ENCODE measurements at regions not wholly inside any gene's neighbourhood (a gene's known extent, or its start where the extent isn't known, plus 50 kb on each side); places are given as distances from the start of the nearest gene placed in this dataset.

DNA sequence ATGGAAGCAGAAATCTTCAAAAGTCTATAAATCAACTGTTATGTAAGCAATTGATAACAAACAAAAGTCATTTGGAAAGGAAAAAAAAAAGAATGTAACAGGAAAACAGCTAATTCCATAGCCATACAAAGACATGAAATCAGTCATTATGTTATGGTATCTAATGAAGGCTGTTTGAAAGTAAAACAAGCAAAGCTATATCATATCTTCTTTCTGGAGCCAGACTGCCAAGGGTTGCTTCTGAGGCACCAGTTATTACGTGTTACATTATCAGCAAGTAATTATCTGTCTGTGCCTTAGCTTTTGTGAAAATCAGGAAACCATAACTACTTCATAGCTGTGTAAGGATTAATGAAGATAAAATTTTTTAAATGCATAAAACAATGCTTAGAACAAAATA lies 480.2 kb downstream of the FAT4 start:
- TF ChIP-seq POLR2A (IDR thresholded peaks at IDR 0.05; ENCODE audit: low read depth, low read length) (no peak), POLR2AphosphoS5 (IDR thresholded peaks at IDR 0.05; ENCODE audit: low read depth, low read length) (no peak), POU2F2 (IDR thresholded peaks at IDR 0.05; ENCODE audit: low read depth, low read length) (no peak), TAF1 (IDR thresholded peaks at IDR 0.05; ENCODE audit: low read depth, low read length) (no peak), PAX5 (IDR thresholded peaks at IDR 0.05; ENCODE audit: insufficient read depth, low read length, severe bottlenecking) (no peak), SPI1 (IDR thresholded peaks at IDR 0.05; ENCODE audit: low read depth, low read length) (no peak)
